ENCODE measurements at regions not wholly inside any gene's neighbourhood (a gene's known extent, or its start where the extent isn't known, plus 50 kb on each side); places are given as distances from the start of the nearest gene placed in this dataset.

DNA sequence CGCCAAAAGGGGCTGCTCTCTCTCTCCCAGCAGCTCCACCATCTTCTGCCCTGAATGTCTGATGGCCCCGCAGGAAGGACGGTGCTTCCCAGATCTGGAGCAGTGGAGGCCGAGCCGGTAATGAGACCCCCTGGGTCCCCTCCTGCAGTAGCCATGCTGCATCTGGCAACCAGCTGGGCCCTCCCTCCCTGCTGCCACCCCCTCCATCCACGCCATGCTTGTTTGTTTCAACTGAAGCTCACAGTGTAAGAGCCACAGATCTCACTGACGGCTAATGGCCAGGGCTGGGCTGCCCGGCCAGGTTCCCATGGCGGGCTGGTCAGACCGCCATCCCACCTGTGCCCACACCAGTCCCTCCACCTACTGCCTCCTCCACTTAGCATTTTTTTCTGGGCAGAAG, 260.8 kb downstream of the UACA start:
- Mint-ChIP-seq H3K4me1 (peaks cover 33 to 43% of the 10 kb centered on the region in 2 experiments), H3K27ac (no peak overlapping the region), H3K4me3 (no peak overlapping the region), H3K36me3 (ENCODE audit: insufficient read depth in 1 of 3, low read depth in 3 of 3) (peaks cover 0 to 5% (median 0%) of the 10 kb centered on the region in 3 experiments; a peak in 1 of 7 replicates), H3K9me3 (peaks cover 3 to 6% of the 10 kb centered on the region in 2 experiments; a peak in 2 of 5 replicates), H3K27me3 (ENCODE audit: low read depth) (peaks cover 2% of the 10 kb centered on the region; the same call in 1 of the 2 replicates)
- no peak overlapping the region for H3T11ph ChIP-seq (ENCODE audit: low read length)
- no peaks in the 10 kb centered on the region for H4K20me1 ChIP-seq (ENCODE audit: control insufficient read depth, insufficient read depth, insufficient read length)
- H3K4me1 ChIP-seq (ENCODE audit: insufficient read depth, low read length): peaks cover 7% of the 10 kb centered on the region; the same call in 1 of the 2 replicates
- no peaks in the 10 kb centered on the region for H3K27me3 ChIP-seq (ENCODE audit: insufficient read depth, low read length)
- no peaks in the 10 kb centered on the region for H3K9me3 ChIP-seq (ENCODE audit: control insufficient read depth, low read depth, low read length)
- H3K79me1 ChIP-seq (ENCODE audit: insufficient read depth, low read depth, low read length, poor library complexity, severe bottlenecking): no peaks in the 10 kb centered on the region
- H3K79me2 ChIP-seq (ENCODE audit: insufficient read depth, low read length): no peaks in the 10 kb centered on the region
- H2BK15ac ChIP-seq (ENCODE audit: low read depth, low read length): no peak overlapping the region
- no peak overlapping the region for H3K4me2 ChIP-seq (ENCODE audit: insufficient read depth, insufficient read length, low read length)
- H3K23ac ChIP-seq (ENCODE audit: insufficient read length, low read depth, low read length): no peak overlapping the region
- DNase-seq: no peak
- no peak overlapping the region for H3K27ac ChIP-seq (ENCODE audit: insufficient read length, low read depth, low read length)
- H2AFZ ChIP-seq (ENCODE audit: low read length): no peak overlapping the region
- H3K14ac ChIP-seq (ENCODE audit: insufficient read depth, low read length): no peak overlapping the region
- no peak overlapping the region for H2AK5ac ChIP-seq (ENCODE audit: insufficient read length, low read length)
- no peak overlapping the region for H3K4ac ChIP-seq (ENCODE audit: low read depth, low read length)
- no CpG with 5 or more reads among the region's 10 CpGs for WGBS (ENCODE audit: extremely low coverage, insufficient read length, low lambda C conversion rate)
- H2BK12ac ChIP-seq (ENCODE audit: insufficient read length, low read depth, low read length): no peak overlapping the region
- no peak overlapping the region for H4K91ac ChIP-seq (ENCODE audit: insufficient read length, low read depth, low read length)
- TF ChIP-seq, protein P1, sequence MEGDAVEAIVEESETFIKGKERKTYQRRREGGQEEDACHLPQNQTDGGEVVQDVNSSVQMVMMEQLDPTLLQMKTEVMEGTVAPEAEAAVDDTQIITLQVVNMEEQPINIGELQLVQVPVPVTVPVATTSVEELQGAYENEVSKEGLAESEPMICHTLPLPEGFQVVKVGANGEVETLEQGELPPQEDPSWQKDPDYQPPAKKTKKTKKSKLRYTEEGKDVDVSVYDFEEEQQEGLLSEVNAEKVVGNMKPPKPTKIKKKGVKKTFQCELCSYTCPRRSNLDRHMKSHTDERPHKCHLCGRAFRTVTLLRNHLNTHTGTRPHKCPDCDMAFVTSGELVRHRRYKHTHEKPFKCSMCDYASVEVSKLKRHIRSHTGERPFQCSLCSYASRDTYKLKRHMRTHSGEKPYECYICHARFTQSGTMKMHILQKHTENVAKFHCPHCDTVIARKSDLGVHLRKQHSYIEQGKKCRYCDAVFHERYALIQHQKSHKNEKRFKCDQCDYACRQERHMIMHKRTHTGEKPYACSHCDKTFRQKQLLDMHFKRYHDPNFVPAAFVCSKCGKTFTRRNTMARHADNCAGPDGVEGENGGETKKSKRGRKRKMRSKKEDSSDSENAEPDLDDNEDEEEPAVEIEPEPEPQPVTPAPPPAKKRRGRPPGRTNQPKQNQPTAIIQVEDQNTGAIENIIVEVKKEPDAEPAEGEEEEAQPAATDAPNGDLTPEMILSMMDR (conservative IDR thresholded peaks at IDR 0.05): no peak
- no peak overlapping the region for H2BK120ac ChIP-seq (ENCODE audit: low read depth, low read length, poor library complexity, severe bottlenecking)
- no peak overlapping the region for H2BK20ac ChIP-seq (ENCODE audit: low read depth, low read length, poor library complexity, severe bottlenecking)
- H3K18ac ChIP-seq (ENCODE audit: insufficient read length, low read depth, low read length): no peak overlapping the region
- H4K8ac ChIP-seq (replicated peaks; ENCODE audit: insufficient read length, low read depth, low read length): no peak overlapping the region
- no peak overlapping the region for H3K56ac ChIP-seq (ENCODE audit: insufficient read length, low read depth, low read length)
- H2BK5ac ChIP-seq (ENCODE audit: insufficient read length, low read length): no peak overlapping the region
- H3K23me2 ChIP-seq (ENCODE audit: insufficient read length, low read depth, low read length, poor library complexity, severe bottlenecking): no peaks in the 10 kb centered on the region
- H4K5ac ChIP-seq (ENCODE audit: insufficient read length, low read depth, low read length): no peak overlapping the region
- H3K9ac ChIP-seq (ENCODE audit: extremely low read depth, insufficient read length, low read length): no peak overlapping the region
